HG03108 (cell line): ENCODE measurements at regions not wholly inside any gene's neighbourhood (a gene's known extent, or its start where the extent isn't known, plus 50 kb on each side); places are given as distances from the start of the nearest gene placed in this dataset.

Experiments
- ATAC-seq: cut with Tn5 transposase; IDR thresholded peaks from one replicate; pipeline ENCODE4 v1.9.1; 2021; ENCODE audit warnings: moderate library complexity; ENCODE audit not compliant: unreplicated experiment

GRCh38 chrX:40172401-40173142 is 74.8 kb upstream of the BCOR start:
- ATAC-seq = no peak

- no peak for ATAC-seq
These were observed 74.0 kb upstream of the BCOR start for GRCh38 chrX:40171513-40172400.

GRCh38 chrX:40170830-40171512 is 73.2 kb upstream of the BCOR start:
- no peak for ATAC-seq

GRCh38 chrX:40169193-40170101 is 71.7 kb upstream of the BCOR start:
- peak; percentile 55 for ATAC-seq

GRCh38 chrX:40168480-40169011 is 70.8 kb upstream of the BCOR start:
- no peak for ATAC-seq

- no peak for ATAC-seq
These were observed 70.2 kb upstream of the BCOR start for GRCh38 chrX:40167850-40168479.

GRCh38 chrX:40167233-40167849 is 69.6 kb upstream of the BCOR start:
- ATAC-seq = no peak

- no peak for ATAC-seq
These were observed 68.8 kb upstream of the BCOR start for GRCh38 chrX:40166582-40166981.

GRCh38 chrX:40165861-40166260 is 68.1 kb upstream of the BCOR start:
- ATAC-seq = no peak

- no peak for ATAC-seq
These were observed 67.4 kb upstream of the BCOR start for GRCh38 chrX:40165206-40165605.

GRCh38 chrX:40164751-40165150 is 67.0 kb upstream of the BCOR start:
- ATAC-seq = no peak

GRCh38 chrX:40158036-40158706 is 60.4 kb upstream of the BCOR start:
- no peak for ATAC-seq

GRCh38 chrX:40157228-40158035 is 59.7 kb upstream of the BCOR start:
- no peak for ATAC-seq

GRCh38 chrX:40156470-40157227 is 58.9 kb upstream of the BCOR start:
- no peak for ATAC-seq

- ATAC-seq = no peak
These were observed 58.1 kb upstream of the BCOR start for GRCh38 chrX:40155589-40156469.

- no peak for ATAC-seq
These were observed 57.3 kb upstream of the BCOR start for GRCh38 chrX:40154853-40155588.
